ENCODE measurements at regions not wholly inside any gene's neighbourhood (a gene's known extent, or its start where the extent isn't known, plus 50 kb on each side); places are given as distances from the start of the nearest gene placed in this dataset.
"Not testable (repeated sequence)": the region's sequence is repeated elsewhere in the genome, so short reads cannot be mapped to it uniquely, and the experiment has no call there.

DNA sequence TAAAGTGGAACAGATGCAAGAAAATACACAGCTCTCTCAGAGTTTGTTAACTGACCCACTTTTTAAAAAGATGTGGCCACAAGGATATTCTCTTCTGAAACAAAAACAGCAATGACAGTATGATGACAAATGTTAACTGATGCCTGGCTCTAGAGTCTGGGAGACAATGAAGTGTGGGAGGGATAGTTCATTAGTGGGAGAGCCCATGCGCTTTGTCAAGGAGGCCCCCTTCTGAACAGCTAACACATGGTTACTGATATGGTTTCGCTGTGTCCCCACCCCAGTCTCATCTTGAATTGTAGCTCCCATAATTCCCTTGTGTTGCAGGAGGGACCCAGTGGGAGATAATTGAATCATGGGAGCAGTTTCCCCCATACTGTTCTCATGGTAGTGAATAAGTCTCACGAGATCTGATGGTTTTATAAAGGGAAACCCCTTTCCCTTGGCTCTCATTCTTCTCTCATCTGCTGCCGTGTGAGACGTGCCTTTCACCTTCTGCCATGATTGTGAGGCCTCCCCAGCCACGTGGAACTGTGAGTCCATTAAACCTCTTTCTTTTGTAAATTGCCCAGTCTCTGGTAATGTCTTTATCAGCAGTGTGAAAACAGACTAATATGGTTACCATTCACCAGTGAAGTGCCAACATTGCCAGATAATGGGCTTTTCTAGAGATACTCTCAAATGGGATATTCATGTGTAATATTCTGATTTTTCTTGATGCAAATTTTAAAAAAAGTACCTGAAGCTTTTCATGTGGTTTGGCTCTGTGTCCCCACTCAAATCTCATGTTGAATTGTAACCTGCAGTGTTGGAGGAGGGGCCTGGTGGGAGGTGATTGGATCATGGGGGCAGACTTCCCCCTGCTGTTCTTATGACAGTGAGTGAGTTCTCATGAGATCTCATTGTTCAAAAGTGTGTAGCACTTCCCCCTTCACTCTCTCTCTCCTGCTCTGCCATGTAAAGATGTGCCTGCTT, 435.8 kb downstream of the SHISA9 start:
- TF ChIP-seq, protein P1, sequence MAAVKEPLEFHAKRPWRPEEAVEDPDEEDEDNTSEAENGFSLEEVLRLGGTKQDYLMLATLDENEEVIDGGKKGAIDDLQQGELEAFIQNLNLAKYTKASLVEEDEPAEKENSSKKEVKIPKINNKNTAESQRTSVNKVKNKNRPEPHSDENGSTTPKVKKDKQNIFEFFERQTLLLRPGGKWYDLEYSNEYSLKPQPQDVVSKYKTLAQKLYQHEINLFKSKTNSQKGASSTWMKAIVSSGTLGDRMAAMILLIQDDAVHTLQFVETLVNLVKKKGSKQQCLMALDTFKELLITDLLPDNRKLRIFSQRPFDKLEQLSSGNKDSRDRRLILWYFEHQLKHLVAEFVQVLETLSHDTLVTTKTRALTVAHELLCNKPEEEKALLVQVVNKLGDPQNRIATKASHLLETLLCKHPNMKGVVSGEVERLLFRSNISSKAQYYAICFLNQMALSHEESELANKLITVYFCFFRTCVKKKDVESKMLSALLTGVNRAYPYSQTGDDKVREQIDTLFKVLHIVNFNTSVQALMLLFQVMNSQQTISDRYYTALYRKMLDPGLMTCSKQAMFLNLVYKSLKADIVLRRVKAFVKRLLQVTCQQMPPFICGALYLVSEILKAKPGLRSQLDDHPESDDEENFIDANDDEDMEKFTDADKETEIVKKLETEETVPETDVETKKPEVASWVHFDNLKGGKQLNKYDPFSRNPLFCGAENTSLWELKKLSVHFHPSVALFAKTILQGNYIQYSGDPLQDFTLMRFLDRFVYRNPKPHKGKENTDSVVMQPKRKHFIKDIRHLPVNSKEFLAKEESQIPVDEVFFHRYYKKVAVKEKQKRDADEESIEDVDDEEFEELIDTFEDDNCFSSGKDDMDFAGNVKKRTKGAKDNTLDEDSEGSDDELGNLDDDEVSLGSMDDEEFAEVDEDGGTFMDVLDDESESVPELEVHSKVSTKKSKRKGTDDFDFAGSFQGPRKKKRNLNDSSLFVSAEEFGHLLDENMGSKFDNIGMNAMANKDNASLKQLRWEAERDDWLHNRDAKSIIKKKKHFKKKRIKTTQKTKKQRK (IDR thresholded peaks at IDR 0.05; ENCODE audit: borderline replicate concordance, low read depth, low read length), result not testable (repeated sequence)
- TF ChIP-seq, protein P2, sequence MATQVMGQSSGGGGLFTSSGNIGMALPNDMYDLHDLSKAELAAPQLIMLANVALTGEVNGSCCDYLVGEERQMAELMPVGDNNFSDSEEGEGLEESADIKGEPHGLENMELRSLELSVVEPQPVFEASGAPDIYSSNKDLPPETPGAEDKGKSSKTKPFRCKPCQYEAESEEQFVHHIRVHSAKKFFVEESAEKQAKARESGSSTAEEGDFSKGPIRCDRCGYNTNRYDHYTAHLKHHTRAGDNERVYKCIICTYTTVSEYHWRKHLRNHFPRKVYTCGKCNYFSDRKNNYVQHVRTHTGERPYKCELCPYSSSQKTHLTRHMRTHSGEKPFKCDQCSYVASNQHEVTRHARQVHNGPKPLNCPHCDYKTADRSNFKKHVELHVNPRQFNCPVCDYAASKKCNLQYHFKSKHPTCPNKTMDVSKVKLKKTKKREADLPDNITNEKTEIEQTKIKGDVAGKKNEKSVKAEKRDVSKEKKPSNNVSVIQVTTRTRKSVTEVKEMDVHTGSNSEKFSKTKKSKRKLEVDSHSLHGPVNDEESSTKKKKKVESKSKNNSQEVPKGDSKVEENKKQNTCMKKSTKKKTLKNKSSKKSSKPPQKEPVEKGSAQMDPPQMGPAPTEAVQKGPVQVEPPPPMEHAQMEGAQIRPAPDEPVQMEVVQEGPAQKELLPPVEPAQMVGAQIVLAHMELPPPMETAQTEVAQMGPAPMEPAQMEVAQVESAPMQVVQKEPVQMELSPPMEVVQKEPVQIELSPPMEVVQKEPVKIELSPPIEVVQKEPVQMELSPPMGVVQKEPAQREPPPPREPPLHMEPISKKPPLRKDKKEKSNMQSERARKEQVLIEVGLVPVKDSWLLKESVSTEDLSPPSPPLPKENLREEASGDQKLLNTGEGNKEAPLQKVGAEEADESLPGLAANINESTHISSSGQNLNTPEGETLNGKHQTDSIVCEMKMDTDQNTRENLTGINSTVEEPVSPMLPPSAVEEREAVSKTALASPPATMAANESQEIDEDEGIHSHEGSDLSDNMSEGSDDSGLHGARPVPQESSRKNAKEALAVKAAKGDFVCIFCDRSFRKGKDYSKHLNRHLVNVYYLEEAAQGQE (IDR thresholded peaks at IDR 0.05; ENCODE audit: borderline replicate concordance), result not testable (repeated sequence)
- TF ChIP-seq, protein P2 (CRISPR knock-in tag; IDR thresholded peaks at IDR 0.05; ENCODE audit: low read depth), result not testable (repeated sequence)
- TF ChIP-seq POLR2AphosphoS5 (IDR thresholded peaks at IDR 0.05; ENCODE audit: control insufficient read depth, insufficient read depth, low read depth, low read length); POLR2A (conservative IDR thresholded peaks at IDR 0.05); BRCA1 (IDR thresholded peaks at IDR 0.05); BRCA1 (CRISPR knock-in tag; IDR thresholded peaks at IDR 0.05); ZNF41 (CRISPR knock-in tag; conservative IDR thresholded peaks at IDR 0.05): not testable (repeated sequence)
- TF ChIP-seq, protein P3, sequence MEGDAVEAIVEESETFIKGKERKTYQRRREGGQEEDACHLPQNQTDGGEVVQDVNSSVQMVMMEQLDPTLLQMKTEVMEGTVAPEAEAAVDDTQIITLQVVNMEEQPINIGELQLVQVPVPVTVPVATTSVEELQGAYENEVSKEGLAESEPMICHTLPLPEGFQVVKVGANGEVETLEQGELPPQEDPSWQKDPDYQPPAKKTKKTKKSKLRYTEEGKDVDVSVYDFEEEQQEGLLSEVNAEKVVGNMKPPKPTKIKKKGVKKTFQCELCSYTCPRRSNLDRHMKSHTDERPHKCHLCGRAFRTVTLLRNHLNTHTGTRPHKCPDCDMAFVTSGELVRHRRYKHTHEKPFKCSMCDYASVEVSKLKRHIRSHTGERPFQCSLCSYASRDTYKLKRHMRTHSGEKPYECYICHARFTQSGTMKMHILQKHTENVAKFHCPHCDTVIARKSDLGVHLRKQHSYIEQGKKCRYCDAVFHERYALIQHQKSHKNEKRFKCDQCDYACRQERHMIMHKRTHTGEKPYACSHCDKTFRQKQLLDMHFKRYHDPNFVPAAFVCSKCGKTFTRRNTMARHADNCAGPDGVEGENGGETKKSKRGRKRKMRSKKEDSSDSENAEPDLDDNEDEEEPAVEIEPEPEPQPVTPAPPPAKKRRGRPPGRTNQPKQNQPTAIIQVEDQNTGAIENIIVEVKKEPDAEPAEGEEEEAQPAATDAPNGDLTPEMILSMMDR (IDR thresholded peaks at IDR 0.05 in 2 of 3, conservative IDR thresholded peaks at IDR 0.05 in 1 of 3; ENCODE audit: insufficient read depth in 2 of 3, low read depth in 1 of 3, low read length in 3 of 3), result not testable (repeated sequence)
